ENCODE measurements at regions not wholly inside any gene's neighbourhood (a gene's known extent, or its start where the extent isn't known, plus 50 kb on each side); places are given as distances from the start of the nearest gene placed in this dataset.

DNA sequence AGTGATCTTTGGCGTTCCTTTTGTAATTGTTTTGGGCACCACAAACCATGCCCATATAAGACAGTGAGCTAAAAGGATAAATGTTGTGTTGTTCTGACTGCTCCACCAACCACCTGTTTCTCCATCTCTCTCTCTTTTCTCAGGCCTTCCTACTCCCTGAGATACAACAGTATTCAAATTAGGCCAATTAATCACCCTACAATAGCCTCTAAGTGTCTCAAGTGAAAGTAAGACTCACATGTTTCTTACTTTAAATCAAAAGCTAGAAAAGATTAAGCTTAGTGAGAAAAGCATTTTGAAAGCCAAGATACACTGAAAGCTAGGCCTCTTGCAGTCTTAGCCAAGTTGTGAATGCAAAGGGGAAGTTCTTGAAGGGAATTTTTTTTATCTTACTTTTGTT is 268.8 kb upstream of the NREP start:
- DNase-seq (ENCODE audit: low read depth) = no peak

DNA sequence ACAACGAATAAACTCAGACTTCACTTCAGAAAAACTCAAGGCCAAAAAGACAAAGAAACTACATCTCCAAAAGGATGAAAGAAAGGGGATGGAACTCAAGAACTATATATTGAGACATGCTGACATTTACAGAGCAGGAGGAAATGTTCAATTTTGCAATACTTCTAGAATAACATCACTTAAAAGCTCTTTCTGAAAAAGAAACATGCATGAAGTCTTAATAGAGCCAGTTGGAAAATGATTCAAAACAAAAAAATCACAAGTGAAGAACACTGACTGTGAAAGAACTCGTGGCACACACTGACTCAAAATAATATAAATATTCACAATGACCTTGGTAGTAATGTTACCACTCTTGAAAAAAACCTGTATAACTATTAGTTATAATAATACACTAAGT is 267.8 kb upstream of the NREP start:
- DNase-seq (ENCODE audit: low read depth) = no peak

DNA sequence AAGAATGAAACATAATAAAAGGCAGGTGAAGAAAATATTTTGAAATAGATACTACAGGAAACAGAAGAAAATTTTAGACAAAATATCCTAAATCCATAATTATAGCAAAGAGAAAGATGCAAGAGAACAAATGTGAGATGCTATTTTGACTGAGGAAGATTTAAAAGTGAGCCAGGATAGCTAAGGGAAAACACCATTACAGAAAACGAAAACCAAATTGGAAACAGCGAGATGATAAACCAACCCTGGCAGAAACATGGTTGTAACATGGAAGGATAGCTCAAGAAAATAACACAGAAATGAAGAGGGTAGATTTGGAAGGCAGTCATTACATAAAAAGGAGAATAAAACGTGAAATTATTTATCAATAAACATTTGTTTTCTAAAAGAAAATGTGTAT is 267.2 kb upstream of the NREP start:
- no peak for DNase-seq (ENCODE audit: low read depth)

DNA sequence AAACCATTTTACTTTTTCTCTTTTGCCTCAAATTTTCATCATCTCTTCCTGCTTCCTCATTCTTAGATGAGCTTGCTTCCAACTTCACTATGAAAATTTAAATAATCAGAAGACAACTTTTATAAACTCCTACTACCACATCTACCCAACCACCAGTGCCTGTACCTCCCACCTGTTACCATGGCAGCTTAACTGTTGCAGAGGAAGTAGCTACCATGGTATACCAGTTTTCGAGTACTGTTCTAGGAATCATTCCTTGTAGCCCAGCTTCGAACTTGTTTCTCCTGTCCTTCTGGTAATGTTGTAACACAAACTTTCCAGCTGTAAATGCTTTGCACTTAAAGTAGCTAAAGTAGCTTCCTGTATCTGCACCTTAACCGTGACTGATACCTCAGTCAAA is 266.8 kb upstream of the NREP start:
- DNase-seq (ENCODE audit: low read depth) = no peak

DNA sequence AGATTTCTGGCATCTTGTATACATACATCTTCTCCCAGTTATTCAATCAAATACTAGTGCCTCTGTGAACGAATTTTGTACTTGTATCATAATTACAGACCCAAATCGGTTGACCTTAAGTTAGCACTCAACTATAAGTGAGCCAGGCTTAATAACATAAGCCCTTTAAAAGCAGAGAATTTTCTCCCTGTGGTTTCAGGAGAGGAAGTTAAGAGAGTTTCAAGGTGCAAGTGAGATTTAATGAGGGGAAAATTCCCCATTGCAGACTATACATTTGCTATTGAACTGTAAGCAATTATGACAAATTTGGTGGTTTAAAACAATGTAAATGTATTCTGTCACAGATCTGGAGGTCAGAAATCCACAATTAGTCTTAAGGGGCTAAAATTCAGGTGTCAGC is 261.9 kb upstream of the NREP start:
- DNase-seq (ENCODE audit: low read depth) = no peak

DNA sequence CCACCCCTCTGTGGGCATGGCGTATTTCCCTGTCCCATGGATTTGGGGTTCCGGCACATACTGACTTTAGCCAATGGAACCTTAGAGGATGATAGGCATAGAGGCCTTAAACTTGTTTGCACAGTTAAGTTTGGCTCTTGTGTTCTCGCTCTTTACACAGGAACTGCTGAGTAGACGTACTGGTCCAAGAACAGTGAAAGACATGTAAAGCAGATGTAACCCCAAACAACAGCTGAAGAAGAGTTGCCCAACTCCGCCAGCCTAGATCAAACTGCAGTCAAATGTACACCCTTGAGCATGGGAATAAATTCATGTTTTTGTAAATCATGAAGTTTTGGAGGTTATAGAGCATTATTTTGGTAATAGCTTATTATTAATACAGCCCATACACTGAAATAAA is 260.0 kb upstream of the NREP start:
- DNase-seq (ENCODE audit: low read depth) = no peak

DNA sequence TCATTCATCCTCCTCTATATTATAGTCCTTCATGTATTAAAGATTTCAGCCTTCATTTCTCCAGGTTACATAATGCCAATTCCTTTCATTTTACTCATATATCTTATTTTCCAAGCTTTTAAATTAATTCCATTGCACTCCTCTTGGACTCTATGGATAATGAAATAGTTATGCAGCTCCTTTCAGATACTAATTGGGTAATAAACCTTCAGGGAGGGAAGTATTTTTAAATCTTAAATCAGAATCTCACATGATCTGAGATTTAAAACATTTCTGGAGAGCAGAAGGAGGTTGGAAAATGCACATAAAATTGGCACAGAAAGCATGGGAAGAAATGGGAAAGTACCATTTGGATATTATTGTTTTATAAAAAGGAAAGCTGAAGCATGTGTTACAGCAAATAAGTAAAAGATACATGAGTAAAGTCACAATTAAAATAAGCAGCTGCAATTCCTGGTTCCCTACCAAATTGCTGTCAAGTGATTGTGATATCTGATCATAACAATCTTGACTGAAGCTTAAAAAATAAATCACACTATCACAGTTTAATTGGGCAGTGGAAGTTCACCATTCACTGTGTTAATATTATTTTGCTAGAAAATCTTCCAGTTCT is 257.9 kb upstream of the NREP start:
- no peak for DNase-seq (ENCODE audit: low read depth)

DNA sequence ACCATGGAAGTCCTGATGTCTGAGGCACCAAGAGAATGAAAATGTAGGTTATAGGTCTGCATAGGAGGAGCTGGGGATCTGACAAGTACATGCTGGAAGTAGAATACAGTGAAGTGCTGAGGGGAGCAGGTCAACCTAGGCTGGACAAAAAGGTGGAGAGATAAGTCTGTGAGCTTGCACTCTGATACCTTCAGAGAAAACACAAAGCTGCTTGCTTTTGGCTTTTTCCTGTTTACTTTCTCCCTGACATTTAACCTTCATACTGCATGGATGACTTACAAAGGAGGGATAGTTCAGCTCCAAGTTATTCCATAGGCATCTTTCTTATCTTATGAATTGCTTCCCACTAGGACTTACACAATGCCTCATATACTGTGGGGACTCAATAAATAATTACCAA is 256.7 kb upstream of the NREP start:
- DNase-seq (ENCODE audit: low read depth) = no peak

DNA sequence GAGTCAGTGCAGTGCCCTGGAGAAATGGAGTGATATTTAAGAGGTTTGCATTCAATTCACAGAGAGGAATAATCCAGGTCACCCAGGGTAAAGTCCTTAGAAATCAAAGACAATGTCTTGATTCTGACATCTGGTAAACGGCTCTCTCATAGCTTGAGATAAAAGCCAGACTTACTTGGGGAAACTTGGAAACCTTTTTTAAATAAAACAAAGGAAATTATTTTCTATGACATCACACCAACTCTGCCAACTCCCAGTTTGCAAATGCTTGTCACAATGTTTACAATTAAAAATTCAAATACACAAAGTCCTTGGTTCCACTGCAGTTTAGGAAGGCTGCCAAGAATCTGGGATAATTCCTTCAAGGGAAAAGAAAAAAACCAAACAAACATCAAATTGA is 255.1 kb upstream of the NREP start:
- DNase-seq (ENCODE audit: low read depth) = no peak

DNA sequence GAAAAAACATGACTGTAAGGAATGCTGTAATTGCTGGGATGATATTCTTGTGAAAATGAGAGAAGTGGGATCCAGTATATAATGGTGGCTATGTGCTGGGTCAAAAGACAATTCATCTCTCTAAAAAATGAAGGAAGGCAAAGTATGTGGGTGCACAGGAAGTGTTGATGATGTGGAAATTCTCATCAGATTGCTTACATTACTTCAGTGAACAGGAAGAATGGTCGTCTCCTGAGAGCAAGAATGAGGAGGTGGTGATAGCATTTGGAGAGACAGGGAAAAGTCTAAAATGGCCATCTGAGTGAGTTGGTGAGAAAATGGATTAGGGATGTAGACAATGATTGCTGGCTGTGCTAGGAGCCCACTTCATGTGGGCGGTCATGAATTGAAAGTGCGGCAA is 253.5 kb upstream of the NREP start:
- DNase-seq (ENCODE audit: low read depth) = no peak

DNA sequence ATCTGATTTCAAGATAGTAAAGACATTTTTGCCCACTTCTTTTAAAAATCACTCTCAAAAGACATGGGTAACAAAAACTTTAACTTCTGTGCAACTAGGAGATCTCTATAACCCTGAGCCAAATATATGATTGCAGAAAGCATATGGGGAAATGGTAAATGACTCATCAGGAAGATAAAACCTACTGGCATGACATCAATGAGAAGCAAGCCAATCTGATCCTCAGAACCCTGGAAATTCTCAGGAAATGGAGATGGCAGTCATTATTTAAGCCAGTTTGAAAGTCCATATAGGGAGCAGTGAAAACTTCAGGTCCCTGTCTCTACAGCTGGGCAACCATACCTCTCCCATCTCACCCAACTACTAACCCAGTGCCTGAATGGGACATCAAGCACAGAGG is 249.7 kb upstream of the NREP start:
- no peak for DNase-seq (ENCODE audit: low read depth)

DNA sequence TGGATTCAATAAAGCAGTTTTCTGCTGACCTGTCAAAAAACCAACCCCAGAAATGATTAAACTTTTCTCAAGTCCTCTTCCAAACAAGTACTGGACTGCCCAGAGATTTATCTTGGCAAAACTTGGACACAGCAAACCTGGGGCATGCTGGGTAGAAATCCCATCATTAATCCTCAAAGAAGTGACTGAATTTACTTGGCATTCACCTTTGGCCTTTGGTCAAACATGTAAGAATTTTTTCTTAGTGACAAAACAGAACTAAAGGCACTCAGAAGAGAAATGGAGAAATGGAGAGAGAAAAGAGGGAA is 248.6 kb upstream of the NREP start:
- no peak for DNase-seq (ENCODE audit: low read depth)

DNA sequence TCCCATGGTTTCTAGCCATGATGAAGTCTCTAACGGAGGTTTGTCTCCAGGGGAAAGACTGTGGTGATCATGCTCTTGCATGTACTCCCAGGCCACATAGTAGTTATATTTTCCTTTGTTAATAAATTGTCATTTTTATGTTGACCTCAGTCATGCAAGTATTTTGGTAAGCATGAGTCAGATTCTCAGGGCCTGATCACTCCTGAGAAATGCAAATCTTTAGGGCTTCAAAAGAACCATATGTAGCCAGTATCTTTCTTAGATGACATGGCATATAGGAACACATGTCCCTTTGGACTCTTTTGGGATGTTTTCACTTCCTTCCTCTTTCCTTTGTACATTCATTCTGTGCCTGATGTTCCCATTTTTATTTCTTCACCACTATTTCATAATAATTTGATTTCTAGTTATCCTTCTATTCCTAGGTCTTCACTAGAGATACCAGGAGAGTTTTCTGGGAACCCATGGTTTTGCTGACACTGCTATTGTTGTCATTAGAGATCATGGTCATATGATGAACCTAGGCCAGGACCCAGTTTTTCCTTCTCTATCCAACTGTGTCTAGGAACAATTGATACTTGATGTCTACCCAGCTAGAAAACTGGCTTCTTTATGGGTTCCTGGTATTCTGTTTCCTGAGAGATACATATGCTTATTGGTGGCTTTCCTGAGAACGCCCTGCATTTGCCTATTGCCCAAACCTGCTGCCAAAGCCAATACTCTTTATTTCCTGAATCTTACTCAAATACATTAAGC is 248.1 kb upstream of the NREP start:
- DNase-seq (ENCODE audit: low read depth) = no peak

DNA sequence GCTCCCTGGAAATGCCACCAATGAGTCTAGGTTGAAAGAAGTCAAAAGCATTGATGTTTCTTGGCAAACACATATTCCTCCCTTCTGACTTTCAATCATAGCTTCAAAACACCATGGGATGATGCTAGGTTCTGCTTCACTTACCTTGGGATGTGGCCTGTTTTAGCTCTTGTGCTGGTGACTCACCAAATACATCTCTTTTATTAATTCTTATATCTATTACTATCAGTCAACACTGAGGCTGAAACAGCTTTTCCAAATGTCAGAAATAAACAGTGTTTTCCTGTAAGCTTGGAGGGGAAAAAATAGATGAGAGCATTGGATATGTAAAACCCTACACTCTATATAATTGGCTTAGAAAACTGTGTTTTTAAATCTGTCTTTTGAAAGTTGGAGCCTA is 245.4 kb upstream of the NREP start:
- no peak for DNase-seq (ENCODE audit: low read depth)

DNA sequence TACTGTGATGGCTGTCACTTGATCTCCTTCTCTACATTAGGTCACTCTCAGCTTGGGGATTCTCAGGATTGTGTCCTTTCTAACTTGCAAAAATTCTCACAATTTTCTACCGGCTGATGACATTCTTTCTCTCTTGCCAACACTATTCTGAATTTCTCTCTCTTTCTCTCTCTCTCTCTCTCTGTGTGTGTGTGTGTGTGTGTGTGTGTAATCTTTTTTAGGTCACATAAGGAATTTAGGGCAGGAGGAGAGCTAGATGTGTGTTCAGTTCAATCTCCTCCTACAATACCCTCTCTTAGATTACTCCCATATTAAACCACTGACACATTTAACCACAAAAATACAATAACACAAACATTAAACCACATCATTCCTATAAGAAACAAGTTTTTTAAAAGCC is 242.3 kb upstream of the NREP start:
- no peak for DNase-seq (ENCODE audit: low read depth)

DNA sequence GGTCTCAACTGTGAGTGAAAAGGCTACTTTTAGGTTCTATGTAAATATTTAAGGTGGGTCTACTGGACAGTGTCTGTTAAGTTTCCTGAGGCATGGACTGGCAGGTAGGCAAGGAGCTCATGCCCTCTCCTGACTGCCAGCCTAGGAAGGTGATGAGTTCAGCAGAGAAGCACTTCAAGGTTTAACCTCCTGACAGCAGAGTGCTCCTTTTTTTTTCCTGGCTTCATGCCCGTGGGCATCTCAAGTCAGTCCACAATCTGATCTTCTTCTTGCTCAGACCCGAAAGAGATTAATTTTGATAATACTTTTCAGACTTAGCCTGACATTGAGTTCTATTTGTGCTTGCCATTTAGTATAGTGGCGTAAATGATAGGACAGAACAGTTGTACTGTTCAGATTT is 241.9 kb upstream of the NREP start:
- DNase-seq (ENCODE audit: low read depth) = no peak

DNA sequence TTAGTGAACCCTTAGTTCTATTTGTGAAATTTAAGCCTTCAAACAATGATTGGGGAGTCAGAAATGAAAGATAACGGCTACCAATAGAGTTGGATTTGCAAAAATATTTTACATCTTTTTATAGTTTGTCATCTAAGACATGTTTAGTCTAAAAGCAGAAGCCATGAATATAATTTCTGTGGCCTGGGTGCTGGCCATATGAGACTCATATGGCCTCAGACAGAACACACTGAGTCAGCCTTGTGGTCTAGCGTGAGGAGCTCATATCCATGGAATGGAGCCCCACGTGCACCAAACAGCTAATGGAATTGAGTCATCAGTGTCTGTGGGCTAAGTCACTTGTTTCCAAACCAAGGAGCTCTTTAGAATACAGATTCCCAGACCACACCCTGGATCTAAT is 240.7 kb upstream of the NREP start:
- DNase-seq (ENCODE audit: low read depth) = peak; percentile 90

DNA sequence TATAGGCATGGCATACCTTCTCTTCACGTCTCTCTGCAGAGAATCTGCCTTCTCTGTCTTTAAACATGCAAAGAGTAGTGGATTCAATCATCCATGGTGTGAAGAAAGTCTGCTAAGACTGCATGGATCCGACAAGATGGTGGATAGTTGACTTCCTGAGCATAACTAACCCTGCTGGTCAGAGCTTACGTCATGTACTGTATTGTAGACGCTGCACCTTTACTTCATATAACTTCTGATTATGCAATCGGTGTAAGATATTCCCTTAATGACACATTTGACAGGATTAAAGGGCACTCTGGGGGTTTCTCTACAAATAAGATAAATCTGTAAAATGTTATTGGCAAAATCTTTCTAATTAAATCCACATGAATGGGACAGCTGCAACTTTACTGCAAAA is 240.3 kb upstream of the NREP start:
- no peak for DNase-seq (ENCODE audit: low read depth)

DNA sequence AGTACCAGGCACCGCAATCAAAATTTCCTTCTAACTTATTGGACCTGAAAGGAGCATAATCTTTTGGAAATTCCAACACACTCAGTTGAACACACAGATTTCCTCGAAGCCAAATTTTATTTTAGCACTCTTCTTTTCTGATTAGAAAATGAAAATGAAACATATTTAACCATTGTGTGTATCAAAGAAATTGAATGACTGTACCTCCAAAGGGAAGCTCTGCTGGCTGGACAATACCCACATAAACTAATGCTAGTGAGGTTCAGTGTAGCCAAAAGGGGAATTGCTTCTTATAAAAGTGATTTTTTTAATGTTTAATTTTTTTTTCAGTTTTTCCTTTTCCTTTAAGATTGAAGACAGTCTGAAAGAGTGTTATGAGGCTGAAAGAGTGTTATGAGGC is 239.6 kb upstream of the NREP start:
- no peak for DNase-seq (ENCODE audit: low read depth)

DNA sequence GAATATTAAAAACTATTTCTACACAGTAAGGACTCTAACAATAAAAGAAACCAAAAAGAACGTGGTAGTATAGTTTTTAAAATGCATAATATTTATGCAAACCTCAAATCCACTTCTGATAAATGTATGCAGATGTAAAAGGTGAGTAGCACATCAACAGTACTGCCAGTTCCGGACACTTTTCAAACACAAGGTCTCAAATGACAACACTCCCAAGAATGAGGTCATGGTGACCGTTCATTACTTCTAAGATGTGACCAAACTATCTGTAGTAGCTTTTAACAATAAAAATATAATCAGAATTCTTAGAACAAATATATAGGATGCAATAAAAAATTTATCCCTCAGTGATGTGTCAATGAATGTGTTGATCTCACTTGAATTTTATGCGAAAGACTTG is 238.7 kb upstream of the NREP start:
- no peak for DNase-seq (ENCODE audit: low read depth)

DNA sequence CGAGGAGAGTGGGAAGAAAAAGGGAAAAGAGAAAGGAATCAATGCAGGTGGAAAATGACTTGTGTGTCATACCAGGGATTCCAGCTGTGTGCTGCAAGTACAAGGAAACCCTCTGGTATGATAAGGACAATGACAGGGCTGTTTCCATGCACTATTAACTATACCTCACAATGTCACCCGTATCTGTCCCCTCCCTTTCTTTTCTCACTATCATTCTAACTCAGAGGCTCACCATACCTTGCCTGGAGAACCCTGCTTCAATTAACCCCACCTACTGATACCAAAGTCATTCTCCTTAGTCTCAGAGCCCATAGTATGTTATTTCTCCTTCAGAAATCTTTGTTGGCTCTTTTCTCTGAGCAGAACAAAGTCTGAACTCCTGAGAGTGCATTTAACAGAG is 236.2 kb upstream of the NREP start:
- DNase-seq (ENCODE audit: low read depth) = no peak

DNA sequence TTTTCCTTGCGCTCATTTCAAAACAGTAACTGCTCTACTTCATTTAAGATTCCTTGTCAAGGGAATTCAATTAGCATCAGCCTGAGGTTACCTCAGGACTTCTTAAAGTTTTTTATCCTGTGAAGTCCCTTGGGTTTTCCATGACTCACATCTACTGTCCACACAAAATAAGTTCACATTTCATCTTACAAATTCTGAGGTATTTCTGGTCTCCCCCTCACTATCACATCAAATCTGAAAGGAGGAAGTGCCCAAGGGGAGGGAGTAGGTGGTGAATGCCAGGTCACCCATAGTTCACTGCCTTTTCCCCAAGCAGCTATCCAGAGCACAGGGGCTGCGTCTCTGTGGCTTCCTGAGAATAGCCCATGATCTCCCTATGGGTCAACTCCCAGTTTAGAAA is 227.1 kb upstream of the NREP start:
- no peak for DNase-seq (ENCODE audit: low read depth)

DNA sequence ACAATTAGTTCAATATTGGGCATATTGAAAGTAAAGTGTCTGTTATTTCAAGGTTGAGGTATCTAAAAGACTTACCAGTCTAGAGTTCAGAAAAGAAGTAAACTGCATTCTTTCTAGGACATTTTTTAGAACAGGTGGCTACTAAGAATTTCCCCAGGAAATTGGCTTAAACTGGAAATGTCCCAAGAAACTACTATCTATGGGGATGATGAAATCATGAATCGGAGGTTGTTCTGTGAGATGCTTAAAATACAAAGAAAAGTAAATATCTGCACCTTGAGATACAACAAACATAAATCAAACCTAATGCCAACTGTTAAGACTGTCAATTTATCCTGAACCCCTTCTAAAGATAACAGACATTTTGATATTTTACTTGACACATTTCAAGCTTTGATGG is 226.5 kb upstream of the NREP start:
- DNase-seq (ENCODE audit: low read depth) = no peak

DNA sequence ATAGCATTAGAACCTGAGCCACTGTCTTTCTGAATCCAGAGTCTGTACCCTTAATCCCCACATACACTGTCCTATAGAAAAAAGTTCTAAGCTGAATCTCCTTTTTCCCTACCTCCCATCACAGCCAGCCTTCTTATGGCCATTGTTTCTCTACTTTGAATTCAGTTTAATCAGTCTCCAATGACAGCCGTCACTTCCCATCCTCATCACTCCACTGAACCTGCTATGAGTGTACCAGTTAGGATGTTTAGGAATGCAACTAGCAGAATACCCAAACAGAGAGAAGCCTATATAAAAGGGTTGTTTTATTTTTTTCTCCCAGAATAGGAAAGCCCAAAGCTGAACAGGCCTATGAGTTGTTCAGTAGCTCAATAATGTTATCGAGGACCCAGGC is 220.4 kb upstream of the NREP start:
- no peak for DNase-seq (ENCODE audit: low read depth)
